HL-60 (cell line): ENCODE measurements at regions not wholly inside any gene's neighbourhood (a gene's known extent, or its start where the extent isn't known, plus 50 kb on each side); places are given as distances from the start of the nearest gene placed in this dataset.

Experiments used
- DNase-seq, 2 experiments: peaks; one replicate each; pipeline ENCODE4 v3.0.0-alpha.2; 2010 to 2020; ENCODE audit warnings: low read depth in 1 of 2, low spot score in 1 of 2
- H3K27ac ChIP-seq: fragments of 250-450 bp; sonication (Bioruptor Pico); replicated peaks from 2 replicates; pipeline ENCODE4 v1.5.1; 2020; ENCODE audit warnings: mild to moderate bottlenecking, moderate library complexity
- H3K27me3 ChIP-seq: fragments of 250-450 bp; sonication (Bioruptor Pico); 2 replicates; pipeline ENCODE4 v1.5.1; 2021; ENCODE audit warnings: mild to moderate bottlenecking, moderate library complexity; ENCODE audit not compliant: insufficient read depth, poor library complexity, severe bottlenecking
- H3K4me3 ChIP-seq: replicated peaks from 2 replicates; pipeline ENCODE4 v1.5.1; 2011; ENCODE audit warnings: mild to moderate bottlenecking, control low read depth, low read length; ENCODE audit not compliant: insufficient read depth
- GABPA ChIP-seq: IDR thresholded peaks from 2 replicates; pipeline ENCODE4 v1.6.1; 2012; ENCODE audit warnings: low read depth
- POLR2AphosphoS5 ChIP-seq: IDR thresholded peaks from 2 replicates; pipeline ENCODE4 v1.6.1; 2012; ENCODE audit warnings: low read depth
- SPI1 ChIP-seq: IDR thresholded peaks from 2 replicates; pipeline ENCODE4 v1.6.1; 2012; ENCODE audit warnings: low read depth, mild to moderate bottlenecking, borderline replicate concordance
- TF ChIP-seq, protein P1 (sequence below): IDR thresholded peaks from one replicate; pipeline ENCODE4 v1.5.1; 2011; ENCODE audit warnings: low read length, control low read depth, inconsistent platforms; ENCODE audit not compliant: insufficient read depth
- TF ChIP-seq, protein P2 (sequence below): IDR thresholded peaks from 2 replicates; pipeline ENCODE4 v1.6.1; 2012; ENCODE audit warnings: low read depth; ENCODE audit not compliant: insufficient replicate concordance

DNA sequence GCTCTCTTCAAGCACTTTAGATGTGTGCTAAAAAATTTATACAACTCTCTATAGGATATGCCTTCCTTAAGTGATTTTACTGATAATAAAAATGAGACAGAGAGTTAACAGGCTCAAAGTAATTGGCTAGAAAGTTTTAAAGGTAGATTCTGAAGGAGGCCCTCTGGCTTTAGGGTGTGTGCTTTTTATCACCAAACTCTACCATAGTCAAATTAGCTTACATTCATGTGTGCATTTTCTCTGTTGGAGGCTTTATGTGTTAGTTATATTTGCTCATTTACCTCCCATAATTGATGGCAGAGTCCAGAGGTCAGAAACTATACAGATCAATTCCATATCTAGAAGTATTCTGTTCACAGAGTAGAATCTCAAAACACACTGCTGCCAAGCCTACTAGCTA lies 317.5 kb downstream of the JRKL start:
- no peaks in the 10 kb centered on the region for H3K27me3 ChIP-seq
- H3K27ac ChIP-seq, result no peak overlapping the region
- H3K4me3 ChIP-seq, result no peak overlapping the region
- no peak for DNase-seq
- TF ChIP-seq POLR2AphosphoS5 (no peak), SPI1 (no peak), GABPA (no peak)
- TF ChIP-seq, protein P1, sequence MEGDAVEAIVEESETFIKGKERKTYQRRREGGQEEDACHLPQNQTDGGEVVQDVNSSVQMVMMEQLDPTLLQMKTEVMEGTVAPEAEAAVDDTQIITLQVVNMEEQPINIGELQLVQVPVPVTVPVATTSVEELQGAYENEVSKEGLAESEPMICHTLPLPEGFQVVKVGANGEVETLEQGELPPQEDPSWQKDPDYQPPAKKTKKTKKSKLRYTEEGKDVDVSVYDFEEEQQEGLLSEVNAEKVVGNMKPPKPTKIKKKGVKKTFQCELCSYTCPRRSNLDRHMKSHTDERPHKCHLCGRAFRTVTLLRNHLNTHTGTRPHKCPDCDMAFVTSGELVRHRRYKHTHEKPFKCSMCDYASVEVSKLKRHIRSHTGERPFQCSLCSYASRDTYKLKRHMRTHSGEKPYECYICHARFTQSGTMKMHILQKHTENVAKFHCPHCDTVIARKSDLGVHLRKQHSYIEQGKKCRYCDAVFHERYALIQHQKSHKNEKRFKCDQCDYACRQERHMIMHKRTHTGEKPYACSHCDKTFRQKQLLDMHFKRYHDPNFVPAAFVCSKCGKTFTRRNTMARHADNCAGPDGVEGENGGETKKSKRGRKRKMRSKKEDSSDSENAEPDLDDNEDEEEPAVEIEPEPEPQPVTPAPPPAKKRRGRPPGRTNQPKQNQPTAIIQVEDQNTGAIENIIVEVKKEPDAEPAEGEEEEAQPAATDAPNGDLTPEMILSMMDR, result no peak
- TF ChIP-seq, protein P2, sequence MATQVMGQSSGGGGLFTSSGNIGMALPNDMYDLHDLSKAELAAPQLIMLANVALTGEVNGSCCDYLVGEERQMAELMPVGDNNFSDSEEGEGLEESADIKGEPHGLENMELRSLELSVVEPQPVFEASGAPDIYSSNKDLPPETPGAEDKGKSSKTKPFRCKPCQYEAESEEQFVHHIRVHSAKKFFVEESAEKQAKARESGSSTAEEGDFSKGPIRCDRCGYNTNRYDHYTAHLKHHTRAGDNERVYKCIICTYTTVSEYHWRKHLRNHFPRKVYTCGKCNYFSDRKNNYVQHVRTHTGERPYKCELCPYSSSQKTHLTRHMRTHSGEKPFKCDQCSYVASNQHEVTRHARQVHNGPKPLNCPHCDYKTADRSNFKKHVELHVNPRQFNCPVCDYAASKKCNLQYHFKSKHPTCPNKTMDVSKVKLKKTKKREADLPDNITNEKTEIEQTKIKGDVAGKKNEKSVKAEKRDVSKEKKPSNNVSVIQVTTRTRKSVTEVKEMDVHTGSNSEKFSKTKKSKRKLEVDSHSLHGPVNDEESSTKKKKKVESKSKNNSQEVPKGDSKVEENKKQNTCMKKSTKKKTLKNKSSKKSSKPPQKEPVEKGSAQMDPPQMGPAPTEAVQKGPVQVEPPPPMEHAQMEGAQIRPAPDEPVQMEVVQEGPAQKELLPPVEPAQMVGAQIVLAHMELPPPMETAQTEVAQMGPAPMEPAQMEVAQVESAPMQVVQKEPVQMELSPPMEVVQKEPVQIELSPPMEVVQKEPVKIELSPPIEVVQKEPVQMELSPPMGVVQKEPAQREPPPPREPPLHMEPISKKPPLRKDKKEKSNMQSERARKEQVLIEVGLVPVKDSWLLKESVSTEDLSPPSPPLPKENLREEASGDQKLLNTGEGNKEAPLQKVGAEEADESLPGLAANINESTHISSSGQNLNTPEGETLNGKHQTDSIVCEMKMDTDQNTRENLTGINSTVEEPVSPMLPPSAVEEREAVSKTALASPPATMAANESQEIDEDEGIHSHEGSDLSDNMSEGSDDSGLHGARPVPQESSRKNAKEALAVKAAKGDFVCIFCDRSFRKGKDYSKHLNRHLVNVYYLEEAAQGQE, result no peak

DNA sequence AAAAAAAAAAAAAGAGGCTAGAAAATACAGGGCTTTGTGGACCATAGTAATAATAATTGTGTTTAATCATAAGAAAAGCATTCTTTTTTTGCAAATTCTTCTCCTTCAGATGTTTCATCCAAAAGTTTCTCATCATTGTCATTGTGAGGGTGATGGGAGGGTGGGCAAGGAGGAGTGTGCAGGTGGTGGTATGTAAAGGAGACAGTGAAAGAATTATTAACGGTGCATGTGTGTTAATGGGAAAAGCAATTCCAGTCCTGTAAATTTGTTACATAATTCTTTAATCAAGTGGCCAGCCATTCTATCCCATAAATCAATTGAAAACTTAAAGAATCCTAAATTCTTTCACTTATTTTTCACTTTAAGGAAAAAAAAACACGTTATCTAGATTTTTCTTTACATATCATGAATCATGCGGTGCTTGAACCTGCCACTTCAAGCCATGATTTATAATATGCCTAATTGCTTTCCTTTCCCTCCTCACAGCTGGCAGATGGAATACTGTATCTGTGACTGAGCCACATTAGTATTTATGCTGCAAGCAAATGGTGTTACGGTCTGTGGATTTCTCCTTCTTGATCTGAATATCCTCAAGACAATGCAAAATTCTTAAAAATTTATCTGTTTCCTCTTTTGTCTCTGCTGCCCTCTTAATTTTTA lies 318.5 kb downstream of the JRKL start:
- no peak for DNase-seq
- no peak overlapping the region for H3K27ac ChIP-seq
- TF ChIP-seq POLR2AphosphoS5 (no peak), SPI1 (no peak), GABPA (no peak)
- TF ChIP-seq, protein P2, result no peak
- no peaks in the 10 kb centered on the region for H3K27me3 ChIP-seq
- H3K4me3 ChIP-seq, result no peak overlapping the region

DNA sequence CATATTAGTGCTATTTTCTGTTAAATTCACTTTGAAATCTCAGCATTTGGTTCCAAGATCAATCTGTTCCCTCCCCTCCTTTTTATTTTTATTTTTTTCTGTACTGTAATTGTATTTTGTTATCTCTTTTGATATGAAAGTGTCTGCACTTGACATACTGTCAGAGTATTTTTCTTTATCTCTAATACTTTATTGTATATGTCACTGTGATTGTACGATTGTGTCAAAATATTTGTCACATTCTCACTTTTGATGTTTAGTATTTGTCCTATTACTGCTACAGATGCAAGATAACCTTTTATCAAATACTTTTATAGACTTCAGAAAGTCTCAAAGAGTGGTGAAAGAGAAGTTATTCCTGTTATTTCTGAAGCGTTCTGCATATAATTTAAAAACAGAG lies 323.5 kb downstream of the JRKL start:
- no peaks in the 10 kb centered on the region for H3K27me3 ChIP-seq
- DNase-seq, result no peak
- no peak overlapping the region for H3K4me3 ChIP-seq
- TF ChIP-seq SPI1 (no peak), GABPA (no peak), POLR2AphosphoS5 (no peak)
- TF ChIP-seq, protein P2, result no peak
- TF ChIP-seq, protein P1, result no peak
- no peak overlapping the region for H3K27ac ChIP-seq
